H1 (cell line): ENCODE measurements at regions not wholly inside any gene's neighbourhood (a gene's known extent, or its start where the extent isn't known, plus 50 kb on each side); places are given as distances from the start of the nearest gene placed in this dataset.

Experiments used
- CTCF ChIP-seq, 3 experiments: IDR thresholded peaks; 1 replicate in 2 of 3; 2 replicates in 1 of 3; pipeline versions ENCODE4 v1.5.1 to v1.6.1; 2011; ENCODE audit warnings: low read length in 3 of 3, mild to moderate bottlenecking in 3 of 3, inconsistent platforms in 2 of 3, low read depth in 1 of 3, moderate library complexity in 1 of 3; ENCODE audit not compliant: insufficient read depth in 1 of 3; ENCODE audit errors: control extremely low read depth in 1 of 3
- EZH2 ChIP-seq: fragments of 200-600 bp; sonication (generic); IDR thresholded peaks from 2 replicates; pipeline ENCODE4 v1.7.1; 2012; ENCODE audit warnings: low read depth, mild to moderate bottlenecking, moderate library complexity, low read length, inconsistent platforms; ENCODE audit not compliant: severe bottlenecking

GRCh38 chr4:17367201-17367600 is 144.7 kb downstream of the QDPR start:
- TF ChIP-seq CTCF (IDR thresholded peaks at IDR 0.05; ENCODE audit: control extremely low read depth in 1 of 3, insufficient read depth in 1 of 3, low read depth in 1 of 3, low read length in 3 of 3) (no peak), EZH2 (no peak)
